Frontal cortex (tissue), 3 donors: ENCODE measurements at regions not wholly inside any gene's neighbourhood (a gene's known extent, or its start where the extent isn't known, plus 50 kb on each side); places are given as distances from the start of the nearest gene placed in this dataset.
"Not testable (repeated sequence)": the region's sequence is repeated elsewhere in the genome, so short reads cannot be mapped to it uniquely, and the experiment has no call there.

Experiments used
- DNase-seq, 2 donors: peaks; one replicate each; pipeline ENCODE4 v3.0.0; 2012; ENCODE audit warnings: low spot score in 2 of 2
- FAIRE-seq: peaks from 2 replicates; lab custom pipeline; 2012; peaks lifted over from hg19 to GRCh38; lab: Jason Lieb, UNC
- donor health status: control.
- donor health status: control.
- donor health status: control.

DNA sequence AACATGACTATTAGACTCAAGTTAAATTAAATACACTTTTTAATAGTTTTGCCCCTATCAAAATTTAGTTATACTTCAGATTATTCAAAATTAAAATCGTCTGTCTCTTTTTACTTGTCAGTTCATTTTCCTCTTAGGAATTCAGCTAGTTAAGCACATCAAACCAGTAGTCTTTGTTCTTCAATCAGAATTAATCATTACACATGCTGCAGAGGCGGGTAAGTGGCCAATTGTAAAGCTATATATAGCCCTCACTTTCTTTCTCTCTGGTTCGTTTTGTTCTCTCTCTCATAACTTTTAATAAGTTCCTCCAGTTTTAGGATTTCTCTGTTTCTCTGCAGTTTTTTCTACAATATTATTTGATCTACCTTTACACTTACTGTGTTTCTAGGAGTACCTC lies 359.1 kb upstream of the PABPC4L start:
- DNase-seq = no peak
- no peak for FAIRE-seq

GRCh38 chr4:134552063-134552462 lies 350.5 kb upstream of the PABPC4L start:
- no peak for DNase-seq
- FAIRE-seq = no peak

DNA sequence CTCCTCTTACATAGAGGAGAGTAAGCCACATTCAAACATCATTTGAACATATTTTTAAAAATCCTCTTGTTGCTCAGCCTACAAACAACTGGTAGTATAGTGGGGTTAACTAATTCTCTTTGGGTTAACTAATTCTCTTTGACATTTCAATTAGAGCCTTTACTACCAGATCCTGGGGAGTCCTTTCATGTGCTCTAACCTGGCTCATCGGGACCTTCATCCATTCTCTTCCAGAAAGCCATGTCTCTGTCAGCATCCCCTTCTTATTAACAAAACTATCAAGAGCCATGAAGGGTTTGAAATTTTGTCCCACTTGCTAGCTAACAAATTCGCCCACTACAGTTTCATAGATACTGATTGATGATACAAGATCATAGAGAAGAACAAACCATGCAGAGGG lies 349.8 kb upstream of the PABPC4L start:
- DNase-seq (no peak), FAIRE-seq (no peak)

DNA sequence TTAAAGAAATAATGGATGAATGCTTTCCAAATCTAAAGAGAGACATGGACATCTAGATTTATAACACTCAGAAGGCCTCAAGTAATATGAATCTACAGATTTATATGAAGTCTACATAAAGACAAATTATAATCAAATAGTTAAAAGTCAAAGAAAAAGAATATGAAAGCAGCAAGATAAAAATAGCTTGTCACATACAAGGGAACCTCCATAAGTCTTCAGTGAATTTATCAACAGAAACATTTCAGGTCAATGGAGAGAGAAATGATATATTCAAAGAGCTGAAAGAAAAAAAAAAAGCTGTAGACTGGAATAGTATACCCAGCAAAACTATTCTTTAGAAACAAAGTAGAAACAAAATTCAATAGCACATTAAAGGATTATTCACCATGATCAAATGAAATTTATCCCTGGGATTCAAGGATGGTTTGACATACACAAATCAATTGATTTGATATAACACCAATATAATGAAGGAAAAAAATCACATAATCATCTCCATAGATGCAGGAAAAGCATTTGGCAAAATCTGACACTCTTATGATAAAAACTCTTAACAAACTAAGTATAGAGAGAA lies 346.6 kb upstream of the PABPC4L start:
- FAIRE-seq (no peak), DNase-seq (no peak)

- no peak for DNase-seq
- FAIRE-seq = no peak
Observed at GRCh38 chr4:134546279-134546678, 344.7 kb upstream of the PABPC4L start.

- DNase-seq (no peak), FAIRE-seq (no peak)
Observed at GRCh38 chr4:134544303-134544770, 342.7 kb upstream of the PABPC4L start.

DNA sequence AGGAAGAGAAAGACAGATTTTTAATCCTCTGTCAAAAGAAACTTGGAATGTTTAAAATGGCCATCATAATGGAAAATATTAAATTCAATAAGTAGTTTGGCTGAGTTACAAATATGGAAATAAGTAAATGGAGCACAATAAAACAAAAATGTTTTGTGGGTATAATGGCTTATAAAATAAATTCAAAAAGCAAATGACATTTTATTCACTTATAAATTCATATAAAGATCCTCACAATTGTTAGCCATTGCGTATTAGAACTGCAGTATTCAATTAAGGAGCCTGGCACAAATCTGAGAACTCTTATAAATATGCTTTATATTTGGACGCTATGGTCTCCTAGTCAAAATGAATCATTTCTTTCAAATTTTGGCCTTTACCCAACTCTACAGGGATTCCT lies 339.0 kb upstream of the PABPC4L start:
- FAIRE-seq (no peak), DNase-seq (no peak)

GRCh38 chr4:134539729-134540231 lies 338.2 kb upstream of the PABPC4L start:
- FAIRE-seq = no peak
- DNase-seq = no peak

DNA sequence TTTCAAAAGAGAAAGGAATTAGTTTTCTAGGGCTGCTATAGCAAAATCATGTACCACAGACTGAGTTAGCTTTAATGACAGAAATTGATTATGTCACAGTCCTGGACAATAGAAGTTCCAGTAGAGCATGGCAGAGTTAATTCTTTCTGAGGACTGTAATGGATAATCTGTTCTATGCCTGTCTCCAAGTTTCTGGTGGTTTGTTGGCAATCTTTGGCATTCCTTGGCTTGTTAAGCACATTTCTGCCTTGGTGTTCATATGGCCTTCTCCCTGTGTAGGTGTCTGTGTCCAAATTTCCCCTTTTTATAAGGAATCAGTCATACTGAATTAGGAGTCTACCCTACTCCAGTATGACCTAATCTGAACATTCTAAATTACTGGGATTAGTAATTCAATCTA lies 336.1 kb upstream of the PABPC4L start:
- no peak for FAIRE-seq
- no peak for DNase-seq

- DNase-seq = no peak
- FAIRE-seq = no peak
Observed at GRCh38 chr4:134533068-134533467, 331.5 kb upstream of the PABPC4L start.

- FAIRE-seq (no peak), DNase-seq (no peak)
Observed at GRCh38 chr4:134531013-134531412, 329.4 kb upstream of the PABPC4L start.

DNA sequence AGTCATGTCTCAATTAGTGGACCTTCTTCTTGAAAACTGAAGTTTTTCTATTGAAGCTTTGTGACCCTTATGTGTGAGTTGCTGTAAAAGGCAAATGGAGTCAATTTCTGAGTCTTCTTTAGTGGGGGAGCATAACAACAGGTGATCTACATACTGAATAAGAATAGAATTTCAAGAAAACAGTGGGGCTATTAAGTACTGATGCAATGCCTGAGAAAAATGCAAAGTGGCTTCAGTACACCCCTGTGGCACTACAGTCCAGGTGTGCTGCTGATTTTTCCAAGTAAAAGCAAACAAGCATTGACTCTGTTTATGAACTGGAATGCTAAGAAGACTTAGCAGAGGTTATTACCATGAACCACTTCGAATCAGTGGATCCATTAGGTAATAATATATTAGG lies 328.0 kb upstream of the PABPC4L start:
- no peak for FAIRE-seq
- DNase-seq = no peak

DNA sequence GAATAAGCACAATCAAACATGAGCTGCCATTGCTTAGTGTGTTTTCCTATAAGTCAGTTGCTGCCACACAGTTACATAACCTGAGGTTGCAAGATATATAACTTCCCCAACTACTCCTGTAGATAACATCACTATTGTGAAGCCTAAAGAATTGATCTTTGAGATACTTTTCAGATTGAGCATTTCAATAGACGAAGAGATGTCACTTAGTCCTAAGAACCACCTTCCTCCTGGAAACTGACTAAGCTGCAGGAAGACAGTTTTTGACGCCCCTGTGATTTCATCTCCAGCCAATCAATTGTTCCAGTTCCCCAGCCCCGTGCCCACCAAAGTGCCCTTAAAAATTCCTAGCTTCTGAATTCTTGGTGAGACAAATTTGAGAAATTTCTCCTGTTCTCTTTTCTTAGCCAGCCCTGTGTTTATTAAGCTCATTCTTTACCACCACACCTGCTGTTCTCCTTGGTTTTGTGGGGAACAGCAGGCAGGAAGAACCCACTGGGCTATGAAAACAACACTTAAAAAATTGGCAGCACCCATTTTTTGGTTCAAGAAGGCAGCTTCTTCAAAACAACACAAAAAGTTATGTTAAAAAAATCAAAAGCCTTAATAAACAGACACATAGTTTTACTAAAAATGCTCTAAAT lies 317.1 kb upstream of the PABPC4L start:
- FAIRE-seq (no peak), DNase-seq (no peak)

DNA sequence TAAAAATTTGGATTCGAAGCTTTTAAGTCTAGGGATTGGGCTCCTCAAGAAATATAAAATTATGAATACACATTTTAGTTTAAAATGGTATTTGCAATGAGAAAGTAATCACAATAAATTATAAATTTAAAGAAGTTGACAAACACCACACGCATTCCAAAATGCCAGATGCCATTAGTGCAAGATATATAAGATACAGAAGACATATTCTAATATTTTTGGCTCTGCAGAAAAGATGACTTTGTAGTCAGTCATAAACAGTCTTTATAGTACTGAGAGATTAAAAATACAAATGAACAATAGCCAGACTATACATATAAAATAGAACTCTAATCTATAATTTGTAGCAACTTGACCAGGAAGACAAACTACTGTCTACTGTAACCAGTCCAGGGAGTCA lies 309.0 kb upstream of the PABPC4L start:
- DNase-seq = no peak

DNA sequence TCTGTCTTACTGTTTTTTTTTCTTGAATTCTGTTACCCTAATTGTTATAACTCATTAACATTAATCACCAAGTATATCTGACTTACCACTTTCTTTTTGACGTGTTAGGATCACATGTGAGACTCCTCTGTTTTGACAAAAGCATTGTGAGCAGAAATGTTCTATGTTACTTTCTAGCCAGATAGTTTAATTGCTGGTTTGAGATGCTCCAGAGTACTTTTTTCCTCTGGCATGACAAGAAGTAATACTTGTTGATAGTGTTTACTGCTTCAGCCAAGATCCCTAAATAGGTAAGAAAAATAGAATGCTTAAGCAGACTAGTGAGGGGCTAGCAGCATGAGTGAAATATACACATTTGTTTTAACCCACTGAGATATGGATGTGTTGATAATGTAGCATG lies 303.9 kb upstream of the PABPC4L start:
- FAIRE-seq (no peak), DNase-seq (no peak)

More for the DNA sequence above, 309.0 kb upstream of the PABPC4L start:
- FAIRE-seq = no peak

DNA sequence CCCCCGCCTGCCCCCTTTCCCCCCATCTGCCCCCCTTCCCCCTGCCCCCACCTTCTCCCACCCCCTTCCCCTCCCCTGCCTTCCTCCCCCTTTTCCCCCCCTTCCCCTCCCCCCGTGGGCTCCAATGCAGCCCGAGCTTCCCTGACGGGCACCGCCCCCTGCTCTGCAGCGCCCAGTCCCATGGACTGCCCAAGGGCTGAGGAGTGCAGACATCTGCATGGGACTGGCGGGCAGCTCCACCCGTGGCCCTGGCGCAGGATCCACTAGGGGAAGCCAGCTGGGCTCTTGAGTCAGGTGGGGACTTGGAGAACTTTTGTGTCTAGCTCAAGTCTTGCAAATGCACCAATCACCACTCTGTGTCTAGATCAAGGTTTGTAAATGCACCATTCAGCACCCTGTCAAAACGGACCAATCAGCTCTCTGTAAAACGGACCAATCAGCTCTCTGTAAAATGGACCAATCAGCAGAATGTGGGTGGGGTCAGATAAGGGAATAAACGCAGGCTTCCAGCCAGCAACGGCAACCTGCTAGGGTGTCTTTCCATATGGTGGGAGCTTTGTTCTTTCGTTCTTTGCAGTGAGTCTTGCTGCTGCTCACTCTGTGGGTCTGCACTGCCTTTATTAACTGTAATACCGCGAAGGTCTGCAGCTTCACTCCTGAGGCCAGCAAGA lies 300.5 kb upstream of the PABPC4L start:
- no peak for FAIRE-seq
- DNase-seq = no peak

DNA sequence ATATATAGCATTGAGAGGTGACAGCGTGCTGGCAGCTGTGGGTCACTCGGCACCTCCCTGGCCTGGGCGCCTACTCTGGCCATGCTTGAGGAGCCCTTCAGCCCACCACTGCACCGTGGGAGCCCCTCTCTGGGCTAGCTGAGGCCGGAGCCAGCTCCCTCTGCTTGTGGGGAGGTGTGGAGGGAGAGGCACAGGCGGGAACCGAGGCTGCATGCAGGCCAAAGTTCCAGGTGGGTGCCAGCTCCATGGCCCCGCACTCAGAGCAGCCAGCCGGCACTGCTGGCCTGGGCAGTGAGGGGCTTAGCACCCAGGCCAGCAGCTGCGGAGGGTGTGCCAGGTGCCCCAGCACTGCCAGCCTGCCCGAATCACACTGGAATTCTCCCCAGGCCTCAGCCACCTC lies 299.9 kb upstream of the PABPC4L start:
- DNase-seq, FAIRE-seq: not testable (repeated sequence)

DNA sequence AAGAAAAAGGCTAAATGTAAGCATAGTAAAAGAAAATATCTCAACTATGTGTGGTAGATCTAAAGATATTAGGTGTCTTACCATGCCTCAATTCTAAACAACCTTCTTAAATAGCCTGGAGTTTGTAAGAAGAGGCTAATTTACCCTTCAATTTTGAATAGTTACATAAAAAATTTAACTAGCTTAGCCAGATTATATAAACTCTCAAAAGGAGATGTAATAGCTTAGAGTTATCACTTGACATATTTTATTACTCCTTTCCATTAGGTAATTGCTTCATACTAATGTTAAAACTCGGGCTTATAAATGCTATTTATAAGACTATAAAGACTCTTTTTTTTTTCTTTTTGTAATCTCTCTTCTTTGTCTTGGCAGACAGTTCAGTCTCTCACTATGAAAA lies 297.5 kb upstream of the PABPC4L start:
- FAIRE-seq (no peak), DNase-seq (no peak)

DNA sequence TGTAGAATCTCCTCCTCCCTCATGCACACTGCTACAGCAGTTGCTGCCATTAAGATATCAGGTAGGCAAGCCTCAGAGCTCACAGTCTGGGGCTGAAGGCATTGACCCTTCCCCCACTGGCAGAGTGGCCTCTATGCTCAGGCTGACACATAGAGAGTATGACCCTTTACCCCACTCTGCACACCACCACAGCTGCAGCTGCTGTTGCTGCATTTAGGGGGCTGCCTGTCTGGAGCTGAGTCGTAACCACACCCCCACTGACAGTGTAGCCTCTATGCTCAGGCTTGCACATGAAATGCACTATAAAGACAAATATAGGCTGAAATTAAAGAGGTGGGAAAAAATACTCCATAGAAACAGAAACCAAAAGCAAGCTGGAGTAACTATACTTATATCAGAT lies 289.3 kb upstream of the PABPC4L start:
- no peak for DNase-seq
- FAIRE-seq = no peak

GRCh38 chr4:134483514-134483913 lies 281.9 kb upstream of the PABPC4L start:
- FAIRE-seq, DNase-seq: not testable (repeated sequence)

DNA sequence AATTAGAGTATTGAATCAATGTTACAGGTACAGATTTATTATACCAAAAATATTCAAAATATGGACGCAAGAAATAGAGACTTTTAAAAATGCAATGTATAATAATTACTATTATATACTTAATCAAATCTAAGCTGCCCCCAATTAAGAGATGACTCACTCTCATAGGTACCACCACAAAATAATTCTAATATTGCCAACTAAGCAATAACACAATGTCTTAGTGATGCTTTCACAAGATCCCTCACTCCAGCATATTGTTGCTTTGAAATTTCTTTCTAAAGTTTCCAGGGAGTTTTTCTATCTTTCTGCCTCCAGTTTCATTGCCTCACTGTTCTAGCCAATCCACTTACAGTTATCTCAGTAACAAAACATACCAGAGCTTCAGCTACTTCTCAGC lies 270.0 kb upstream of the PABPC4L start:
- DNase-seq (no peak), FAIRE-seq (no peak)
